ENCODE measurements at regions not wholly inside any gene's neighbourhood (a gene's known extent, or its start where the extent isn't known, plus 50 kb on each side); places are given as distances from the start of the nearest gene placed in this dataset.

- TF ChIP-seq CTCF (IDR thresholded peaks at IDR 0.05; ENCODE audit: low read depth, low read length), result no peak
- DNase-seq (ENCODE audit: extremely low read depth, low read depth), result no peak
These were observed 253.1 kb upstream of the B3GAT1 start for GRCh38 chr11:134665188-134665535.

- DNase-seq (ENCODE audit: extremely low read depth, low read depth), result no peak
- no peak for TF ChIP-seq CTCF (IDR thresholded peaks at IDR 0.05; ENCODE audit: low read depth, low read length)
These were observed 252.6 kb upstream of the B3GAT1 start for GRCh38 chr11:134664447-134665187.

GRCh38 chr11:134663506-134664313 lies 251.7 kb upstream of the B3GAT1 start:
- TF ChIP-seq CTCF (IDR thresholded peaks at IDR 0.05; ENCODE audit: low read depth, low read length), result no peak
- no peak for DNase-seq (ENCODE audit: extremely low read depth, low read depth)

- no peak for DNase-seq (ENCODE audit: extremely low read depth, low read depth)
- TF ChIP-seq CTCF (IDR thresholded peaks at IDR 0.05; ENCODE audit: low read depth, low read length), result no peak
These were observed 250.8 kb upstream of the B3GAT1 start for GRCh38 chr11:134662629-134663360.

GRCh38 chr11:134661660-134662059 lies 249.6 kb upstream of the B3GAT1 start:
- no peak for TF ChIP-seq CTCF (IDR thresholded peaks at IDR 0.05; ENCODE audit: low read depth, low read length)
- DNase-seq (ENCODE audit: extremely low read depth, low read depth), result no peak

GRCh38 chr11:134660416-134660815 lies 248.4 kb upstream of the B3GAT1 start:
- no peak for TF ChIP-seq CTCF (IDR thresholded peaks at IDR 0.05; ENCODE audit: low read depth, low read length)
- no peak for DNase-seq (ENCODE audit: extremely low read depth, low read depth)

- DNase-seq (ENCODE audit: extremely low read depth, low read depth), result no peak
- TF ChIP-seq CTCF (IDR thresholded peaks at IDR 0.05; ENCODE audit: low read depth, low read length), result no peak
These were observed 247.8 kb upstream of the B3GAT1 start for GRCh38 chr11:134659882-134660281.
